ENCODE measurements at regions not wholly inside any gene's neighbourhood (a gene's known extent, or its start where the extent isn't known, plus 50 kb on each side); places are given as distances from the start of the nearest gene placed in this dataset.

DNA sequence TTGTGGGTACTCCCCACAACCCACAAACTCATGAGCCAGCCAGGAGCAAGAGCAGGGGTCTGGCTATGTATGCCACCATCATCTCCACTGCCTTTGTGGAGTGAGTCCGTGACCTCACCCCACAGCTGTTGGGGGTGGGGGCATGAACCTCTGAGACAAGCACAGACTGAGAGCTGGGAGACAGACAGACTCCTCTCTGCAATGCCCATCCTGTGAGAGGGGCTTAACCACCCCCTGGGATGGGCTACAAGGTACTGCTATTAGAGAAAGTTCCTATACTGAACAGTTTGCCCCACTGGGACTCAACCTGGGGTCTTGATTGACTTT, 84.5 kb downstream of the PITPNM2 start:
- Histone ChIP-seq H3K27me3 (replicated peaks in 1 of 4; ENCODE audit: control extremely low read depth in 1 of 4, control insufficient read depth in 3 of 4, insufficient read depth in 4 of 4, low read length in 3 of 4) (no peaks in the 10 kb centered on the region), H3K4me2 (replicated peaks; ENCODE audit: low read depth, low read length, poor library complexity, severe bottlenecking) (no peak overlapping the region), H2AFZ (ENCODE audit: insufficient read depth, low read depth, low read length, poor library complexity, severe bottlenecking) (no peak overlapping the region), H3K79me2 (ENCODE audit: control insufficient read depth, insufficient read depth, low read length) (peaks cover 56% of the 10 kb centered on the region), H3K9me3 (ENCODE audit: control extremely low read depth in 1 of 3, control insufficient read depth in 2 of 3, insufficient read depth in 1 of 3, low read length in 2 of 3) (no peaks in the 10 kb centered on the region), H3K36me3 (replicated peaks in 1 of 2; ENCODE audit: control extremely low read depth in 1 of 2, control insufficient read depth in 1 of 2, extremely low read depth in 1 of 2, insufficient read depth in 2 of 2, low read length in 1 of 2) (no peaks in the 10 kb centered on the region), H3K9ac (ENCODE audit: low read length) (no peak overlapping the region), H3K4me1 (ENCODE audit: control insufficient read depth in 2 of 2, insufficient read depth in 2 of 2, low read length in 2 of 2) (peaks cover 18 to 48% of the 10 kb centered on the region in 2 donors), H4K20me1 (ENCODE audit: control insufficient read depth, insufficient read depth, low read length, poor library complexity, severe bottlenecking) (no peaks in the 10 kb centered on the region), H3K27ac (ENCODE audit: low read length in 2 of 2) (no peak overlapping the region), H3K4me3 (ENCODE audit: control extremely low read depth in 1 of 5, extremely low read depth in 1 of 5, insufficient read depth in 1 of 5, low read depth in 2 of 5, low read length in 4 of 5) (no peak overlapping the region)
- ATAC-seq (ENCODE audit: low read depth) (no peak), DNase-seq (no peak)
- Mint-ChIP-seq H3K9me3 (ENCODE audit: insufficient read depth) (no peaks in the 10 kb centered on the region), H3K27me3 (no peaks in the 10 kb centered on the region), H3K27ac (peak overlapping the region; percentile 33), H3K4me1 (peaks cover 42% of the 10 kb centered on the region), H3K4me3 (no peak overlapping the region)
- intact Hi-C loops (cut with micrococcal nuclease): no loop called here
- no peak for TF ChIP-seq EZH2 (IDR thresholded peaks at IDR 0.05; ENCODE audit: borderline replicate concordance, insufficient read depth, low read depth, low read length, poor library complexity, severe bottlenecking)
- TF ChIP-seq, protein P1, sequence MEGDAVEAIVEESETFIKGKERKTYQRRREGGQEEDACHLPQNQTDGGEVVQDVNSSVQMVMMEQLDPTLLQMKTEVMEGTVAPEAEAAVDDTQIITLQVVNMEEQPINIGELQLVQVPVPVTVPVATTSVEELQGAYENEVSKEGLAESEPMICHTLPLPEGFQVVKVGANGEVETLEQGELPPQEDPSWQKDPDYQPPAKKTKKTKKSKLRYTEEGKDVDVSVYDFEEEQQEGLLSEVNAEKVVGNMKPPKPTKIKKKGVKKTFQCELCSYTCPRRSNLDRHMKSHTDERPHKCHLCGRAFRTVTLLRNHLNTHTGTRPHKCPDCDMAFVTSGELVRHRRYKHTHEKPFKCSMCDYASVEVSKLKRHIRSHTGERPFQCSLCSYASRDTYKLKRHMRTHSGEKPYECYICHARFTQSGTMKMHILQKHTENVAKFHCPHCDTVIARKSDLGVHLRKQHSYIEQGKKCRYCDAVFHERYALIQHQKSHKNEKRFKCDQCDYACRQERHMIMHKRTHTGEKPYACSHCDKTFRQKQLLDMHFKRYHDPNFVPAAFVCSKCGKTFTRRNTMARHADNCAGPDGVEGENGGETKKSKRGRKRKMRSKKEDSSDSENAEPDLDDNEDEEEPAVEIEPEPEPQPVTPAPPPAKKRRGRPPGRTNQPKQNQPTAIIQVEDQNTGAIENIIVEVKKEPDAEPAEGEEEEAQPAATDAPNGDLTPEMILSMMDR (IDR thresholded peaks at IDR 0.05): no peak
- CTCF ChIA-PET: interaction anchor here (1.5 to 2.2 kb wide), 2 partner anchors 18 to 23 kb away, joined by 4 to 5 read pairs; no protein-coding TSS in a partner anchor
- POLR2A ChIA-PET: no interaction called here
- WGBS (ENCODE audit: insufficient coverage): no CpG with 5 or more reads among the region's 1 CpG

DNA sequence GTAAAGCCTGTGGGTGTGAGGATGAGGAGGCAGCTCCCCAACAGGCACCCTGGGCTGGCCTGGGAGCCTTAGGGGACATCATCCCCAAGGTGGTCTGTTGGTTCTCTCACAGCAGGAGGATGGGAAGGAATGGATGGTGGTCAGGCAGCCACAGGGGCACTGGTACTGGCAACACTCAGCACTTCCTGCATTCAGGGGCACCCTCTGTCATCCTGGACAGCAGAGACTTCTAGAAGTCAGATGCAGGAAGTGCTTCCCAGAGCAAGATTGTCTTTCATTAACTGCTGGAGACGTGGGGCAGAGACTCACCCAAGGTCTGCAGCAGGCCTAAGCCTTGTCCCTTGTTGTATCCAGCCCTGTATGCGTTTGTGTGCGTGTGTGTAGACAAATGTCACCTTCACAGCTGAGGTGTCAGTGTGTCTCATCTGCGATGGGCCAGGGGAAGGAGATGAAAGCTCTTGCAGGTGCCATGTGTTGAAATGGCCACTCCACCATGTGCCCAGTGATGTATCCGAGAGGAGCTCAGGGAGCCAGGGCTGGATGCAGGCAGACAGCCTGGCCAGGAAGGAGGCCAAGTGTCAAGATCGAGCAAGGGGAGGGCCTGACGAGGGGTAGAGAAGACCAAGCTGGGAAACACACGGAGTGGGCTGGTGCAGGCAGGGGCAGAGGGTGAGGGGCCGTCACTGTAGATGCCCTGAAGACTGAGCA, 85.1 kb downstream of the PITPNM2 start:
- H3K9me3 ChIP-seq (ENCODE audit: control extremely low read depth in 1 of 3, control insufficient read depth in 2 of 3, insufficient read depth in 1 of 3, low read length in 2 of 3): no peaks in the 10 kb centered on the region
- TF ChIP-seq EZH2 (IDR thresholded peaks at IDR 0.05; ENCODE audit: borderline replicate concordance, insufficient read depth, low read depth, low read length, poor library complexity, severe bottlenecking): no peak
- TF ChIP-seq, protein P1 (IDR thresholded peaks at IDR 0.05): no peak
- Mint-ChIP-seq H3K9me3 (ENCODE audit: insufficient read depth) (no peaks in the 10 kb centered on the region), H3K27ac (peak overlapping the region; percentile 64), H3K4me3 (no peak overlapping the region), H3K27me3 (no peaks in the 10 kb centered on the region), H3K4me1 (peaks cover 44% of the 10 kb centered on the region)
- WGBS (ENCODE audit: insufficient coverage): 86% methylated on average over 6 of the region's 9 CpGs
- intact Hi-C loops (cut with micrococcal nuclease): no loop called here
- ATAC-seq (ENCODE audit: low read depth): no peak
- DNase-seq: no peak
- no peak overlapping the region for H3K4me2 ChIP-seq (replicated peaks; ENCODE audit: low read depth, low read length, poor library complexity, severe bottlenecking)
- H3K27ac ChIP-seq (ENCODE audit: low read length in 2 of 2): no peak overlapping the region
- H3K27me3 ChIP-seq (replicated peaks in 1 of 4; ENCODE audit: control extremely low read depth in 1 of 4, control insufficient read depth in 3 of 4, insufficient read depth in 4 of 4, low read length in 3 of 4): no peaks in the 10 kb centered on the region
- H2AFZ ChIP-seq (ENCODE audit: insufficient read depth, low read depth, low read length, poor library complexity, severe bottlenecking): no peak overlapping the region
- CTCF ChIA-PET: interaction anchor here (1.2 to 2.2 kb wide), 3 partner anchors 9 to 22 kb away, joined by 3 to 5 read pairs (median 4); no protein-coding TSS in a partner anchor
- peaks cover 18 to 50% of the 10 kb centered on the region in 2 donors for H3K4me1 ChIP-seq (ENCODE audit: control insufficient read depth in 2 of 2, insufficient read depth in 2 of 2, low read length in 2 of 2)
- no peaks in the 10 kb centered on the region for H4K20me1 ChIP-seq (ENCODE audit: control insufficient read depth, insufficient read depth, low read length, poor library complexity, severe bottlenecking)
- no peak overlapping the region for H3K4me3 ChIP-seq (ENCODE audit: control extremely low read depth in 1 of 5, extremely low read depth in 1 of 5, insufficient read depth in 1 of 5, low read depth in 2 of 5, low read length in 4 of 5)
- POLR2A ChIA-PET: no interaction called here
- peaks cover 0 to 2% of the 10 kb centered on the region in 2 experiments for H3K36me3 ChIP-seq (replicated peaks in 1 of 2; ENCODE audit: control extremely low read depth in 1 of 2, control insufficient read depth in 1 of 2, extremely low read depth in 1 of 2, insufficient read depth in 2 of 2, low read length in 1 of 2)
- peaks cover 56% of the 10 kb centered on the region for H3K79me2 ChIP-seq (ENCODE audit: control insufficient read depth, insufficient read depth, low read length)
- H3K9ac ChIP-seq (ENCODE audit: low read length): no peak overlapping the region

Measured in B cell (primary cell).